Heart left ventricle (tissue), 16 donors: ENCODE measurements at regions not wholly inside any gene's neighbourhood (a gene's known extent, or its start where the extent isn't known, plus 50 kb on each side); places are given as distances from the start of the nearest gene placed in this dataset.
"Not testable (repeated sequence)": the region's sequence is repeated elsewhere in the genome, so short reads cannot be mapped to it uniquely, and the experiment has no call there.

Experiments
- ATAC-seq, 4 donors: fragments of 200-7000 bp; cut with Tn5 transposase; one replicate each; pipeline ENCODE4 v1.9.1; 2020 to 2022; ENCODE audit warnings: moderate library complexity in 4 of 4, mild to moderate bottlenecking in 3 of 4, moderate number of reproducible peaks in 1 of 4
- DNase-seq, 5 donors: peaks; one replicate each; pipeline ENCODE4 v3.0.0-alpha.2; 2020
- H3K27ac ChIP-seq, 12 donors: fragments of 200-600 bp; sonication (generic) in 4 of 12; one replicate each; pipeline versions ENCODE4 v1.5.0 to v1.8.0; 2016 to 2022; ENCODE audit warnings: mild to moderate bottlenecking in 2 of 12
- H3K27me3 ChIP-seq, 9 donors: fragments of 200-600 bp; sonication (generic) in 2 of 9; one replicate each; pipeline versions ENCODE4 v1.5.1 to v1.8.0; 2016 to 2022; ENCODE audit warnings: mild to moderate bottlenecking in 3 of 9
- H3K36me3 ChIP-seq, 9 donors: fragments of 200-600 bp; sonication (generic) in 2 of 9; one replicate each; pipeline versions ENCODE4 v1.5.0 to v1.8.0; 2018 to 2022; ENCODE audit warnings: mild to moderate bottlenecking in 2 of 9
- H3K4me1 ChIP-seq, 12 donors: fragments of 200-600 bp; sonication (generic) in 4 of 12; one replicate each; pipeline versions ENCODE4 v1.5.0 to v1.8.0; 2016 to 2022; ENCODE audit warnings: mild to moderate bottlenecking in 3 of 12
- H3K4me3 ChIP-seq, 12 donors: fragments of 200-600 bp; sonication (generic) in 4 of 12; one replicate each; pipeline versions ENCODE4 v1.5.0 to v1.8.0; 2017 to 2022; ENCODE audit warnings: mild to moderate bottlenecking in 9 of 12, moderate library complexity in 4 of 12
- H3K9me3 ChIP-seq, 12 donors: fragments of 200-600 bp; sonication (generic) in 4 of 12; one replicate each; pipeline versions ENCODE4 v1.5.0 to v1.8.0; 2016 to 2022; ENCODE audit warnings: mild to moderate bottlenecking in 1 of 12
- CTCF ChIP-seq, 12 donors: fragments of 200-600 bp; sonication (generic) in 4 of 12; IDR thresholded peaks; one replicate each; pipeline versions ENCODE4 v1.5.0 to v1.8.0; 2018 to 2022; ENCODE audit warnings: antibody characterized with exemption in 12 of 12, mild to moderate bottlenecking in 5 of 12
- WGBS, 4 donors: extraction: QIAGEN DNeasy Blood & Tissue Kit in 2 of 4; methylation state at CpG; one replicate each; pipeline versions ENCODE4 v1.1.5 to v1.1.7; 2013 to 2018; 5-methylcytosine and 5-hydroxymethylcytosine counted together
- intact Hi-C, 10 donors: fragments of 100-400 bp; cut with DNase I; formaldehyde crosslinking; loops; one replicate each; pipeline versions ENCODE4 v1.11.1 to v1.14.2; 2022
- donor health status: ischemic (EF 13 %, LVEDD 7.1; RV severe dilation, severe dysfunction).
- donor health status: healthy with polysubstance abuse.
- donor health status: DM: no; HTN: yes; CAD: no.
- donor health status: DM: no; HTN: no; CAD: no.
- donor health status: ischemic (EF 25% LVEDD 6.9; RV normal size, moderate dysfunction).
- donor health status: ischemic (EF 25% LVEDD 5.7; RV mildly dilated, moderate dysfunction).
- donor health status: healthy.
- donor health status: DM: yes; HTN: yes; CAD: no.
- donor health status: ischemic (EF 35%, LVEDD 5.7; RV mildly dilated, moderate dysfunction).
- donor health status: nonischemic (EF 11% LVEDD 7.7; RV severe dilation, severe dysfunction).
- donor health status: DM: yes; HTN: yes; CAD: no.
- donor health status: PGD.
- donor health status: ischemic (EF 29% LVEDD 5.4; RV normal size, mild dysfunction).
- donor health status: nonischemic (EF 23%, LVEDD 6.1; RV moderate dilation, normal function).

- H3K27me3 ChIP-seq, H3K9me3 ChIP-seq, intact Hi-C loops, H3K4me1 ChIP-seq, H3K36me3 ChIP-seq: not testable (repeated sequence)
- H3K27ac ChIP-seq: peak overlapping the region in 2 of 12 donors; percentile 24 to 34
- H3K4me3 ChIP-seq: peak overlapping the region in 10 of 12 donors; percentile 10 to 50 (median 37)
- TF ChIP-seq CTCF (IDR thresholded peaks at IDR 0.05): peak in 11 of 12 donors; percentile 23 to 56 (median 46)
- peak; percentile 48 to 91 (median 83) for ATAC-seq
- peak in 4 of 5 donors; percentile 17 to 55 (median 26) for DNase-seq
- WGBS, 4 donors: 0% methylated on average over 1 to 25 of the region's 38 CpGs; no CpG with 5 or more reads in 1 of the 4 donors
Observed at GRCh38 chr1:143884532-143884931, 87.3 kb downstream of the FAM72C start.

- H3K27me3 ChIP-seq, H3K9me3 ChIP-seq, H3K4me3 ChIP-seq, intact Hi-C loops, H3K36me3 ChIP-seq, H3K4me1 ChIP-seq: not testable (repeated sequence)
- peak; percentile 24 to 89 (median 84) for ATAC-seq
- DNase-seq: peak in 1 of 5 donors; percentile 23
- peak overlapping the region in 1 of 12 donors; percentile 42 for H3K27ac ChIP-seq
- 71 to 98% (median 92%) methylated on average over 2 of the region's 4 CpGs; no CpG with 5 or more reads in 1 of the 4 donors for WGBS, 4 donors
Observed at GRCh38 chr1:143879757-143880536, 91.8 kb downstream of the FAM72C start.

GRCh38 chr1:143875947-143876346 is 95.8 kb downstream of the FAM72C start:
- WGBS, 4 donors: 90% methylated on average over 1 of the region's 5 CpGs; no CpG with 5 or more reads in 3 of the 4 donors
- DNase-seq, H3K4me1 ChIP-seq, intact Hi-C loops, H3K9me3 ChIP-seq, H3K27me3 ChIP-seq, H3K4me3 ChIP-seq, ATAC-seq, H3K36me3 ChIP-seq, H3K27ac ChIP-seq: not testable (repeated sequence)

- WGBS, 4 donors: 80% methylated on average over 2 of the region's 2 CpGs; no CpG with 5 or more reads in 2 of the 4 donors
- peak in 1 of 4 donors; percentile 42 for ATAC-seq
- H3K27me3 ChIP-seq, DNase-seq, intact Hi-C loops, H3K9me3 ChIP-seq, H3K4me1 ChIP-seq, H3K36me3 ChIP-seq, H3K27ac ChIP-seq: not testable (repeated sequence)
- peak overlapping the region in 1 of 12 donors; percentile 35 for H3K4me3 ChIP-seq
Observed at GRCh38 chr1:143874625-143875024, 97.2 kb downstream of the FAM72C start.

- H3K9me3 ChIP-seq, DNase-seq: not testable (repeated sequence)
Observed at GRCh38 chr1:143873650-143874049, 98.1 kb downstream of the FAM72C start.

GRCh38 chr1:143870388-143870787 is 101.4 kb downstream of the FAM72C start:
- H3K9me3 ChIP-seq, H3K27ac ChIP-seq, ATAC-seq, H3K27me3 ChIP-seq, H3K36me3 ChIP-seq, intact Hi-C loops, DNase-seq, H3K4me3 ChIP-seq, H3K4me1 ChIP-seq: not testable (repeated sequence)
- WGBS, 4 donors: 29 to 57% (median 33%) methylated on average over 1 of the region's 1 CpG; no CpG with 5 or more reads in 1 of the 4 donors

More at GRCh38 chr1:143873650-143874049, 98.1 kb downstream of the FAM72C start:
- WGBS, 4 donors: 60 to 80% (median 70%) methylated on average over 1 to 4 of the region's 5 CpGs
- H3K4me1 ChIP-seq, H3K36me3 ChIP-seq, ATAC-seq, H3K27ac ChIP-seq, intact Hi-C loops, H3K27me3 ChIP-seq, H3K4me3 ChIP-seq: not testable (repeated sequence)

GRCh38 chr1:143867590-143868220 is 104.1 kb downstream of the FAM72C start:
- intact Hi-C loops, H3K27me3 ChIP-seq, H3K9me3 ChIP-seq, H3K27ac ChIP-seq, ATAC-seq, DNase-seq, H3K4me1 ChIP-seq, H3K36me3 ChIP-seq, H3K4me3 ChIP-seq: not testable (repeated sequence)
- 13 to 30% (median 26%) methylated on average over 3 of the region's 5 CpGs for WGBS, 4 donors

GRCh38 chr1:143863901-143864520 is 107.8 kb downstream of the FAM72C start:
- DNase-seq, H3K4me3 ChIP-seq, H3K27me3 ChIP-seq, ATAC-seq, H3K36me3 ChIP-seq, H3K9me3 ChIP-seq, intact Hi-C loops, H3K27ac ChIP-seq, H3K4me1 ChIP-seq: not testable (repeated sequence)
- 33 to 63% (median 50%) methylated on average over 1 of the region's 1 CpG; no CpG with 5 or more reads in 1 of the 4 donors for WGBS, 4 donors

GRCh38 chr1:143862722-143863121 is 109.1 kb downstream of the FAM72C start:
- H3K36me3 ChIP-seq, intact Hi-C loops, H3K27me3 ChIP-seq, H3K4me3 ChIP-seq, H3K27ac ChIP-seq, ATAC-seq, H3K9me3 ChIP-seq, DNase-seq, H3K4me1 ChIP-seq: not testable (repeated sequence)
- 67 to 100% (median 72%) methylated on average over 1 to 4 of the region's 4 CpGs for WGBS, 4 donors
